ENCODE measurements at regions not wholly inside any gene's neighbourhood (a gene's known extent, or its start where the extent isn't known, plus 50 kb on each side); places are given as distances from the start of the nearest gene placed in this dataset.

- no peak for DNase-seq
These were observed 60.2 kb upstream of the DMAC1 start for GRCh38 chr9:7859701-7860334.

GRCh38 chr9:7858166-7858565 lies 58.6 kb upstream of the DMAC1 start:
- DNase-seq = no peak

GRCh38 chr9:7854763-7855162 lies 55.2 kb upstream of the DMAC1 start:
- DNase-seq = no peak
